Prostate gland (tissue), 2 donors: ENCODE measurements at regions not wholly inside any gene's neighbourhood (a gene's known extent, or its start where the extent isn't known, plus 50 kb on each side); places are given as distances from the start of the nearest gene placed in this dataset.

Source experiments
- POLR2A ChIP-seq: fragments of 450-650 bp; IDR thresholded peaks from one replicate; pipeline ENCODE4 v1.6.1; 2016; ENCODE audit warnings: antibody characterized with exemption, mild to moderate bottlenecking
- POLR2AphosphoS5 ChIP-seq: sonication (generic); formaldehyde crosslinking; IDR thresholded peaks from one replicate; pipeline ENCODE4 v1.6.1; 2017; ENCODE audit warnings: antibody characterized with exemption
- TF ChIP-seq, protein P1 (sequence below), 4 experiments: fragments of 200-600 bp in 2 of 4; fragments of 450-650 bp in 2 of 4; sonication (generic) in 2 of 4; IDR thresholded peaks; 1 replicate in 3 of 4; 2 replicates in 1 of 4; pipeline ENCODE4 v1.5.1; 2016 to 2019; ENCODE audit warnings: antibody characterized with exemption in 4 of 4, mild to moderate bottlenecking in 2 of 4, moderate library complexity in 2 of 4

DNA sequence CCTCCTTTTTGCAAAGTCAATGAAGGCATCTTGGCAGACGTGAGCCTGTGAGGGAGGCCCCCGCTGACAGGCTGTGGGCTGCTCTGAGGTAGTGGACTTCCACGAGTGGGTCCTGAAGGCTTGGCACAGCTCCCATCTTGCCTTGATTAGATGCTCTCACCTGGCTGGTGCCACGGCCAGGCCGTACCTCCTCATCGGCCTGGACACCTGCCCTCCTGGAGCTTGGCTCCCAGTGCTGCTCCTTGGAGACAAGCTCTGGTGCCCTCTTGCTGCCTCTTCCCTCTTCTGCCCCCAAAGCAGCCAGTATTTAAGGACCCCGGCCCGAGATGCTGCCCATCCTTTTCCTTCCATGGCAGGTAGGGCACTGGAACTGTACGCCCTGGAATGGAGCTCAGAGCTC, 93.5 kb downstream of the ERMARD start:
- TF ChIP-seq, protein P1, sequence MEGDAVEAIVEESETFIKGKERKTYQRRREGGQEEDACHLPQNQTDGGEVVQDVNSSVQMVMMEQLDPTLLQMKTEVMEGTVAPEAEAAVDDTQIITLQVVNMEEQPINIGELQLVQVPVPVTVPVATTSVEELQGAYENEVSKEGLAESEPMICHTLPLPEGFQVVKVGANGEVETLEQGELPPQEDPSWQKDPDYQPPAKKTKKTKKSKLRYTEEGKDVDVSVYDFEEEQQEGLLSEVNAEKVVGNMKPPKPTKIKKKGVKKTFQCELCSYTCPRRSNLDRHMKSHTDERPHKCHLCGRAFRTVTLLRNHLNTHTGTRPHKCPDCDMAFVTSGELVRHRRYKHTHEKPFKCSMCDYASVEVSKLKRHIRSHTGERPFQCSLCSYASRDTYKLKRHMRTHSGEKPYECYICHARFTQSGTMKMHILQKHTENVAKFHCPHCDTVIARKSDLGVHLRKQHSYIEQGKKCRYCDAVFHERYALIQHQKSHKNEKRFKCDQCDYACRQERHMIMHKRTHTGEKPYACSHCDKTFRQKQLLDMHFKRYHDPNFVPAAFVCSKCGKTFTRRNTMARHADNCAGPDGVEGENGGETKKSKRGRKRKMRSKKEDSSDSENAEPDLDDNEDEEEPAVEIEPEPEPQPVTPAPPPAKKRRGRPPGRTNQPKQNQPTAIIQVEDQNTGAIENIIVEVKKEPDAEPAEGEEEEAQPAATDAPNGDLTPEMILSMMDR (IDR thresholded peaks at IDR 0.05) = no peak
- TF ChIP-seq POLR2AphosphoS5 (no peak), POLR2A (no peak)
